ENCODE measurements at regions not wholly inside any gene's neighbourhood (a gene's known extent, or its start where the extent isn't known, plus 50 kb on each side); places are given as distances from the start of the nearest gene placed in this dataset.
"Not testable (repeated sequence)": the region's sequence is repeated elsewhere in the genome, so short reads cannot be mapped to it uniquely, and the experiment has no call there.

- H3K9ac ChIP-seq (ENCODE audit: low read length in 5 of 5); H3K27me3 ChIP-seq (ENCODE audit: control insufficient read depth in 5 of 5, insufficient read depth in 4 of 5, low read length in 5 of 5); H3K4me1 ChIP-seq (ENCODE audit: control insufficient read depth in 5 of 5, insufficient read depth in 5 of 5, low read length in 5 of 5); H3K9me3 ChIP-seq (ENCODE audit: control insufficient read depth in 5 of 5, low read length in 5 of 5); H3K4me3 ChIP-seq (ENCODE audit: low read depth in 1 of 5, low read length in 5 of 5); H3K36me3 ChIP-seq (ENCODE audit: control insufficient read depth in 5 of 5, insufficient read depth in 5 of 5, low read length in 5 of 5); H3K27ac ChIP-seq (ENCODE audit: low read depth, low read length): not testable (repeated sequence)
Measured at GRCh38 chr2:89888693-89889092, 1197.2 kb downstream of the RPIA start.

DNA sequence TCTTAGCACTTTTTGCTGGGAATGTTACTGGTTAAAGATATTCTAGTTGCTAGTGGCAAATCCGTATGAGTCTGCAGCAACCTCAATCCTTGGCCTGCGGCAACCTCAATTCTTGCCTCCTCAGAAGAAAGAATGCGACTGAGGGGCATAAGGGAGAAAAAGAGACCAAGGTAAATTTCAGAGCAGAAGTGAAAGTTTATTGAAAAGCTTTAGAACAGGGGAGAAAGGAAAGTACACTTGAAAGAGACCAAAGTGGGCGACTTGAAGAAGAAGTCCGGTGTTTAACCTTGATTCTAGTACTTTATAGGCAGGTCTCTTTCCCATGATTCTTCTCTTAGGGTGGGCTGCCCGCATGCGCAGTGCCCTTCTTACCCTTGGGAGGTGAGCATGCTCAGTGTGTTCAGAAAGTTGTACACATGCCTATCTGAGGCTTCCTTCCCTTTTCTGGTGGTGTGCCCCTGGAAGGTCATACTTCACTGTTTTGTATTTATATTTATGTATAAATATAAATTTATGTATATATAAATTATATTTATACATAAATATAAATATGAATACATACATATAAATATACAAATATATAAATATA lies 1198.8 kb downstream of the RPIA start:
- not testable (repeated sequence) for H3K9me3 ChIP-seq (ENCODE audit: control insufficient read depth in 5 of 5, low read length in 5 of 5); H3K4me3 ChIP-seq (ENCODE audit: low read depth in 1 of 5, low read length in 5 of 5); H3K27ac ChIP-seq (ENCODE audit: low read depth, low read length); H3K36me3 ChIP-seq (ENCODE audit: control insufficient read depth in 5 of 5, insufficient read depth in 5 of 5, low read length in 5 of 5); H3K9ac ChIP-seq (ENCODE audit: low read length in 5 of 5); H3K4me1 ChIP-seq (ENCODE audit: control insufficient read depth in 5 of 5, insufficient read depth in 5 of 5, low read length in 5 of 5); H3K27me3 ChIP-seq (ENCODE audit: control insufficient read depth in 5 of 5, insufficient read depth in 4 of 5, low read length in 5 of 5)

DNA sequence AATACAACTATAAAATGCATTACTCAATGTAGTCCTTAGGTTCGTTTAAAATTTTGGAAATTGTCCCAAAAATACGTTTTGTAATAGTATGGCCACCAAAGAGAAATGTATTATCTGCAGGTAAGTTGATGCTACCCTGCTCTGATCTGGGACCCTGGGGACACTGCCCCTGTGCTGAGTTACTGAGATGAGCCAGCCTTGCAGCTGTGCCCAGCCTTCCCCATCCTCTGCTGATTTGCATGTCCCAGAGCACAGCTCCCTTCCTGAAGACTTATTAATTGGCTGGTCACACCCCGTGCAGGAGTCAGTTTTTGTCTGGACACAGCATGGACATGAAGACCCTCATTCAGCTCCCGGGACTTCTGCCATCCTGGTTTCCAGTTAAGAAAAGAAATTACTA lies 1203.5 kb downstream of the RPIA start:
- H3K9ac ChIP-seq (ENCODE audit: low read length in 5 of 5); H3K27ac ChIP-seq (ENCODE audit: low read depth, low read length); H3K4me3 ChIP-seq (ENCODE audit: low read depth in 1 of 5, low read length in 5 of 5); H3K27me3 ChIP-seq (ENCODE audit: control insufficient read depth in 5 of 5, insufficient read depth in 4 of 5, low read length in 5 of 5); H3K36me3 ChIP-seq (ENCODE audit: control insufficient read depth in 5 of 5, insufficient read depth in 5 of 5, low read length in 5 of 5); H3K9me3 ChIP-seq (ENCODE audit: control insufficient read depth in 5 of 5, low read length in 5 of 5); H3K4me1 ChIP-seq (ENCODE audit: control insufficient read depth in 5 of 5, insufficient read depth in 5 of 5, low read length in 5 of 5): not testable (repeated sequence)

DNA sequence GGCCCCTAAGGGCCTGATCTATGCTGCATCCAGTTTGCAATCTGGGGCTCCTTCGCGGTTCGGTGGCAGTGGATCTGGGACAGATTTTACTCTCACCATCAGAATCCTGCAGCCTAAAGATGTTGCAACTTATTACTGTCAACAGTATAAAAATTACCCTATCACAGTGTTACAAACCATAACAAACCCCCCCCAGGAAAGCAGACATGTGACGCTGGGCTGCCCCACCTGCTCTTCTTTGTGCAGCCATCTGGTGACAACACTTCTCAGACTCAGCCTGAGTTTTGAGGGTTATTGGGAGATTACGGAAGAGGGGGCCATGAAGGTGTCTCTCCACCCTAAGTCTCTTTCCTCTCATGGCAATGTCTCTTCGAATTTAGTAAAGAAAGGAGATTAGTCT lies 1204.2 kb downstream of the RPIA start:
- H3K27me3 ChIP-seq (ENCODE audit: control insufficient read depth in 5 of 5, insufficient read depth in 4 of 5, low read length in 5 of 5); H3K27ac ChIP-seq (ENCODE audit: low read depth, low read length); H3K36me3 ChIP-seq (ENCODE audit: control insufficient read depth in 5 of 5, insufficient read depth in 5 of 5, low read length in 5 of 5); H3K4me3 ChIP-seq (ENCODE audit: low read depth in 1 of 5, low read length in 5 of 5); H3K4me1 ChIP-seq (ENCODE audit: control insufficient read depth in 5 of 5, insufficient read depth in 5 of 5, low read length in 5 of 5); H3K9me3 ChIP-seq (ENCODE audit: control insufficient read depth in 5 of 5, low read length in 5 of 5); H3K9ac ChIP-seq (ENCODE audit: low read length in 5 of 5): not testable (repeated sequence)

GRCh38 chr2:89927018-89927417 lies 1235.5 kb downstream of the RPIA start:
- not testable (repeated sequence) for H3K4me1 ChIP-seq (ENCODE audit: control insufficient read depth in 5 of 5, insufficient read depth in 5 of 5, low read length in 5 of 5); H3K27me3 ChIP-seq (ENCODE audit: control insufficient read depth in 5 of 5, insufficient read depth in 4 of 5, low read length in 5 of 5); H3K9me3 ChIP-seq (ENCODE audit: control insufficient read depth in 5 of 5, low read length in 5 of 5); H3K4me3 ChIP-seq (ENCODE audit: low read depth in 1 of 5, low read length in 5 of 5); H3K9ac ChIP-seq (ENCODE audit: low read length in 5 of 5); H3K27ac ChIP-seq (ENCODE audit: low read depth, low read length); H3K36me3 ChIP-seq (ENCODE audit: control insufficient read depth in 5 of 5, insufficient read depth in 5 of 5, low read length in 5 of 5)

GRCh38 chr2:89935436-89935835 lies 1244.0 kb downstream of the RPIA start:
- H3K4me3 ChIP-seq (ENCODE audit: low read depth in 1 of 5, low read length in 5 of 5); H3K27me3 ChIP-seq (ENCODE audit: control insufficient read depth in 5 of 5, insufficient read depth in 4 of 5, low read length in 5 of 5); H3K9me3 ChIP-seq (ENCODE audit: control insufficient read depth in 5 of 5, low read length in 5 of 5); H3K9ac ChIP-seq (ENCODE audit: low read length in 5 of 5); H3K36me3 ChIP-seq (ENCODE audit: control insufficient read depth in 5 of 5, insufficient read depth in 5 of 5, low read length in 5 of 5); H3K27ac ChIP-seq (ENCODE audit: low read depth, low read length); H3K4me1 ChIP-seq (ENCODE audit: control insufficient read depth in 5 of 5, insufficient read depth in 5 of 5, low read length in 5 of 5): not testable (repeated sequence)

DNA sequence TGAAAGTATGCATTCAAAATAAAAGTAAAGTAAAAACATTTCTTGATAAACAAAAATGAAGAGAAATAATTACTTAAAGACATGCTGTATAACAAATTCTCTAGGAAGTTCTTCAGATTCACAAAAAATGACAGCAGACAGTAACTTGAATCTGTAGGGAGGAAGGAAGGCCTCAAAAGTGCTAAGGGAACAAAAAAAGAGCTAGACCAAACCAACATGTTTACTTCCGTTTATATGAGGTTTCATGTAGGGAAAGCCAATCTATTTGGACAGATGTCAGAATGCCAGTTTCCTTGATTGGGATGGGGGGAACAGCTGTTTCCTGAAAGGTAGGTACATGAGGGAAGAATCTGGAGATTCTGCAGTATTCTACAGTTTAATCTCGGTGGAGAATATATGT lies 1244.5 kb downstream of the RPIA start:
- H3K4me3 ChIP-seq (ENCODE audit: low read depth in 1 of 5, low read length in 5 of 5); H3K27me3 ChIP-seq (ENCODE audit: control insufficient read depth in 5 of 5, insufficient read depth in 4 of 5, low read length in 5 of 5); H3K4me1 ChIP-seq (ENCODE audit: control insufficient read depth in 5 of 5, insufficient read depth in 5 of 5, low read length in 5 of 5); H3K9me3 ChIP-seq (ENCODE audit: control insufficient read depth in 5 of 5, low read length in 5 of 5); H3K9ac ChIP-seq (ENCODE audit: low read length in 5 of 5); H3K36me3 ChIP-seq (ENCODE audit: control insufficient read depth in 5 of 5, insufficient read depth in 5 of 5, low read length in 5 of 5); H3K27ac ChIP-seq (ENCODE audit: low read depth, low read length): not testable (repeated sequence)

DNA sequence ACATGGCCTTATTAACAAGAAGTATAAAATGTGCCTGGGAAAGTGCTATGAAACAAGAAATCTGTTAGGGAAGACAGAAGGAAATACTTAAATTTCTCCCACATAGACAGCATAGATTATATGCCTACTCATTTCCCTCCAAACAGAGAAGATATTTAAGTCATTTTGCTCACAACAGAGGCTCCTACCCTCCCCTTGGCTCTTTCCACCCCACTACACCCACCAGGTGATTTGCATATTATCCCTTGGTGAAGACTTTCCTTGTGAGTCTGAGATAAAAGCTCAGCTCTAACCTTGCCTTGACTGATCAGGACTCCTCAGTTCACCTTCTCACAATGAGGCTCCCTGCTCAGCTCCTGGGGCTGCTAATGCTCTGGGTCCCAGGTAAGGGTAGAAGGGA lies 1245.1 kb downstream of the RPIA start:
- not testable (repeated sequence) for H3K9ac ChIP-seq (ENCODE audit: low read length in 5 of 5); H3K27ac ChIP-seq (ENCODE audit: low read depth, low read length); H3K4me3 ChIP-seq (ENCODE audit: low read depth in 1 of 5, low read length in 5 of 5); H3K9me3 ChIP-seq (ENCODE audit: control insufficient read depth in 5 of 5, low read length in 5 of 5); H3K4me1 ChIP-seq (ENCODE audit: control insufficient read depth in 5 of 5, insufficient read depth in 5 of 5, low read length in 5 of 5); H3K36me3 ChIP-seq (ENCODE audit: control insufficient read depth in 5 of 5, insufficient read depth in 5 of 5, low read length in 5 of 5); H3K27me3 ChIP-seq (ENCODE audit: control insufficient read depth in 5 of 5, insufficient read depth in 4 of 5, low read length in 5 of 5)

- not testable (repeated sequence) for H3K4me3 ChIP-seq (ENCODE audit: low read depth in 1 of 5, low read length in 5 of 5); H3K9ac ChIP-seq (ENCODE audit: low read length in 5 of 5); H3K4me1 ChIP-seq (ENCODE audit: control insufficient read depth in 5 of 5, insufficient read depth in 5 of 5, low read length in 5 of 5); H3K9me3 ChIP-seq (ENCODE audit: control insufficient read depth in 5 of 5, low read length in 5 of 5); H3K27me3 ChIP-seq (ENCODE audit: control insufficient read depth in 5 of 5, insufficient read depth in 4 of 5, low read length in 5 of 5); H3K27ac ChIP-seq (ENCODE audit: low read depth, low read length); H3K36me3 ChIP-seq (ENCODE audit: control insufficient read depth in 5 of 5, insufficient read depth in 5 of 5, low read length in 5 of 5)
Measured at GRCh38 chr2:89938756-89939155, 1247.3 kb downstream of the RPIA start.

GRCh38 chr2:89944267-89944666 lies 1252.8 kb downstream of the RPIA start:
- not testable (repeated sequence) for H3K9ac ChIP-seq (ENCODE audit: low read length in 5 of 5); H3K9me3 ChIP-seq (ENCODE audit: control insufficient read depth in 5 of 5, low read length in 5 of 5); H3K4me3 ChIP-seq (ENCODE audit: low read depth in 1 of 5, low read length in 5 of 5); H3K27ac ChIP-seq (ENCODE audit: low read depth, low read length); H3K36me3 ChIP-seq (ENCODE audit: control insufficient read depth in 5 of 5, insufficient read depth in 5 of 5, low read length in 5 of 5); H3K27me3 ChIP-seq (ENCODE audit: control insufficient read depth in 5 of 5, insufficient read depth in 4 of 5, low read length in 5 of 5); H3K4me1 ChIP-seq (ENCODE audit: control insufficient read depth in 5 of 5, insufficient read depth in 5 of 5, low read length in 5 of 5)

- not testable (repeated sequence) for H3K36me3 ChIP-seq (ENCODE audit: control insufficient read depth in 5 of 5, insufficient read depth in 5 of 5, low read length in 5 of 5); H3K9me3 ChIP-seq (ENCODE audit: control insufficient read depth in 5 of 5, low read length in 5 of 5); H3K4me1 ChIP-seq (ENCODE audit: control insufficient read depth in 5 of 5, insufficient read depth in 5 of 5, low read length in 5 of 5); H3K9ac ChIP-seq (ENCODE audit: low read length in 5 of 5); H3K27me3 ChIP-seq (ENCODE audit: control insufficient read depth in 5 of 5, insufficient read depth in 4 of 5, low read length in 5 of 5); H3K27ac ChIP-seq (ENCODE audit: low read depth, low read length); H3K4me3 ChIP-seq (ENCODE audit: low read depth in 1 of 5, low read length in 5 of 5)
Measured at GRCh38 chr2:89945004-89945616, 1253.6 kb downstream of the RPIA start.
